ENCODE measurements at regions not wholly inside any gene's neighbourhood (a gene's known extent, or its start where the extent isn't known, plus 50 kb on each side); places are given as distances from the start of the nearest gene placed in this dataset.

GRCh38 chr3:63731866-63732265 lies 79.4 kb downstream of the SNTN start:
- TF ChIP-seq TARDBP (IDR thresholded peaks at IDR 0.05) = no peak
- TF ChIP-seq ARNT (IDR thresholded peaks at IDR 0.05) = no peak
- no peak for TF ChIP-seq ELF4 (IDR thresholded peaks at IDR 0.05)
- no peak for TF ChIP-seq FOXM1 (IDR thresholded peaks at IDR 0.05; ENCODE audit: borderline replicate concordance)
- TF ChIP-seq FOXA1 (IDR thresholded peaks at IDR 0.05) = no peak
- no peak for TF ChIP-seq SUZ12 (IDR thresholded peaks at IDR 0.05)
- TF ChIP-seq CTBP1 (IDR thresholded peaks at IDR 0.05; ENCODE audit: borderline replicate concordance) = no peak
- no peak for TF ChIP-seq FOXK2 (IDR thresholded peaks at IDR 0.05)
- TF ChIP-seq NFRKB (IDR thresholded peaks at IDR 0.05) = no peak
- no peak for TF ChIP-seq SP1 (IDR thresholded peaks at IDR 0.05)
- TF ChIP-seq HDGF (IDR thresholded peaks at IDR 0.05; ENCODE audit: borderline replicate concordance) = no peak
- TF ChIP-seq PKNOX1 (IDR thresholded peaks at IDR 0.05) = no peak
- no peak for TF ChIP-seq ZNF384 (IDR thresholded peaks at IDR 0.05)

Data from HEK293T (cell line).